RWPE2 (cell line): ENCODE measurements at regions not wholly inside any gene's neighbourhood (a gene's known extent, or its start where the extent isn't known, plus 50 kb on each side); places are given as distances from the start of the nearest gene placed in this dataset.

Experiments used
- ATAC-seq: fragments of 200-7000 bp; cut with Tn5 transposase; 3 replicates; pipeline ENCODE4 v1.9.1; 2021; ENCODE audit warnings: low read depth
- DNase-seq: peaks from one replicate; pipeline ENCODE4 v3.0.0-alpha.2; 2020; ENCODE audit warnings: low spot score
- H3K27ac ChIP-seq: fragments of 450-650 bp; 2 replicates; pipeline ENCODE4 v1.5.1; 2017; ENCODE audit warnings: mild to moderate bottlenecking; ENCODE audit not compliant: poor library complexity, severe bottlenecking
- H3K27me3 ChIP-seq: fragments of 250-450 bp; sonication (Bioruptor Pico); 2 replicates; pipeline ENCODE4 v1.5.1; 2021; ENCODE audit warnings: mild to moderate bottlenecking, moderate library complexity; ENCODE audit not compliant: insufficient read depth, poor library complexity, severe bottlenecking
- H3K36me3 ChIP-seq: fragments of 250-450 bp; sonication (Bioruptor Pico); 2 replicates; pipeline ENCODE4 v1.5.1; 2020; ENCODE audit warnings: low read depth, mild to moderate bottlenecking, moderate library complexity
- H3K4me1 ChIP-seq: fragments of 250-450 bp; sonication (Bioruptor Pico); 2 replicates; pipeline ENCODE4 v1.5.1; 2021; ENCODE audit warnings: mild to moderate bottlenecking, moderate library complexity; ENCODE audit not compliant: insufficient read depth, poor library complexity, severe bottlenecking
- H3K4me3 ChIP-seq: fragments of 250-450 bp; sonication (Bioruptor Pico); 2 replicates; pipeline ENCODE4 v1.5.1; 2021; ENCODE audit warnings: mild to moderate bottlenecking, moderate library complexity; ENCODE audit not compliant: severe bottlenecking
- H3K9me3 ChIP-seq: fragments of 250-450 bp; sonication (Bioruptor Pico); 2 replicates; pipeline ENCODE4 v1.5.1; 2021; ENCODE audit warnings: mild to moderate bottlenecking, moderate library complexity; ENCODE audit not compliant: severe bottlenecking
- TF ChIP-seq, protein P1 (sequence below): fragments of 450-650 bp; IDR thresholded peaks from one replicate; pipeline ENCODE4 v1.5.1; 2017; ENCODE audit warnings: mild to moderate bottlenecking, moderate library complexity; ENCODE audit not compliant: poor library complexity, severe bottlenecking

DNA sequence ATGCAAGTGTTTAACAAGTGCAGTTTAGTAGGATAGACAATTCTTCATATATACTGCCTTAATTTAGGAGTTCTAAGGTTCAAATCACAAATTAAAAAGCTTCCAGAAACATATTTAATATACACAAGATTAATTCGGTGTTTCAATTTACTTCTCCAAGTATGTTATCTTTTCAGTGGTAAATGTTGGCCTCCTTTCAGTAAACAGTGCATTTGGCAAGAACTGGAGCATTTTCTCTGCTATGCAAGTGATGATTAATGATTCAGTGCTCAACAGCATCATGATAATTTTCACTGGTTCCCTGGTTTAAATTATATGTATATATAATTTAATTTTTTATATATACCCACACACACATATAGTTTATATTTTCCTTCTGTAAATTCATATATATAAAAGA, 541.7 kb downstream of the EFNA5 start:
- H3K27me3 ChIP-seq = peaks cover 2% of the 10 kb centered on the region
- no peak for DNase-seq
- ATAC-seq = no peak

DNA sequence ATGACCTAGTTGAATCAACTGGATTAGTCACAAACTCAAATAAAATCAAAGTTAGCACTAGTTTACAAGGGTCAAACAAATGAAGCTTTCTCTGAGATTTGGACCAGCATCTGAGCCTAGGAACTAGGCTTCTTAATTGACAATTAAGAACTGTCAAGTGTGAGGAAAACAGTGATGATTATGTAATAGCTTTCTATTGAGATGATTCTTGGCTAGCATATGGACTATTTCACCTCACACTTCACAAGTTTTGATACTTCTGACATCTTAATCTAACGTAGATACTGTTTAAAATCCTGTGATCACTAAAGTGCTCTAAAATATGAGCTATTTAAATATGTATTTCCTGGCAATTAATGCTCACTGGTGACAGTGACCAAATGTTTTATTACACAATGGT, 542.9 kb downstream of the EFNA5 start:
- Histone ChIP-seq H3K27ac (no peak overlapping the region), H3K9me3 (peaks cover 2% of the 10 kb centered on the region), H3K4me1 (no peaks in the 10 kb centered on the region), H3K4me3 (no peak overlapping the region), H3K27me3 (peaks cover 2% of the 10 kb centered on the region), H3K36me3 (no peaks in the 10 kb centered on the region)
- TF ChIP-seq, protein P1, sequence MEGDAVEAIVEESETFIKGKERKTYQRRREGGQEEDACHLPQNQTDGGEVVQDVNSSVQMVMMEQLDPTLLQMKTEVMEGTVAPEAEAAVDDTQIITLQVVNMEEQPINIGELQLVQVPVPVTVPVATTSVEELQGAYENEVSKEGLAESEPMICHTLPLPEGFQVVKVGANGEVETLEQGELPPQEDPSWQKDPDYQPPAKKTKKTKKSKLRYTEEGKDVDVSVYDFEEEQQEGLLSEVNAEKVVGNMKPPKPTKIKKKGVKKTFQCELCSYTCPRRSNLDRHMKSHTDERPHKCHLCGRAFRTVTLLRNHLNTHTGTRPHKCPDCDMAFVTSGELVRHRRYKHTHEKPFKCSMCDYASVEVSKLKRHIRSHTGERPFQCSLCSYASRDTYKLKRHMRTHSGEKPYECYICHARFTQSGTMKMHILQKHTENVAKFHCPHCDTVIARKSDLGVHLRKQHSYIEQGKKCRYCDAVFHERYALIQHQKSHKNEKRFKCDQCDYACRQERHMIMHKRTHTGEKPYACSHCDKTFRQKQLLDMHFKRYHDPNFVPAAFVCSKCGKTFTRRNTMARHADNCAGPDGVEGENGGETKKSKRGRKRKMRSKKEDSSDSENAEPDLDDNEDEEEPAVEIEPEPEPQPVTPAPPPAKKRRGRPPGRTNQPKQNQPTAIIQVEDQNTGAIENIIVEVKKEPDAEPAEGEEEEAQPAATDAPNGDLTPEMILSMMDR = no peak
- no peak for DNase-seq
- ATAC-seq = no peak

More for the DNA sequence above, 541.7 kb downstream of the EFNA5 start:
- TF ChIP-seq, protein P1 = no peak
- H3K4me3 ChIP-seq = no peak overlapping the region
- H3K36me3 ChIP-seq = no peaks in the 10 kb centered on the region
- peaks cover 2% of the 10 kb centered on the region for H3K9me3 ChIP-seq
- no peaks in the 10 kb centered on the region for H3K4me1 ChIP-seq
- no peak overlapping the region for H3K27ac ChIP-seq

DNA sequence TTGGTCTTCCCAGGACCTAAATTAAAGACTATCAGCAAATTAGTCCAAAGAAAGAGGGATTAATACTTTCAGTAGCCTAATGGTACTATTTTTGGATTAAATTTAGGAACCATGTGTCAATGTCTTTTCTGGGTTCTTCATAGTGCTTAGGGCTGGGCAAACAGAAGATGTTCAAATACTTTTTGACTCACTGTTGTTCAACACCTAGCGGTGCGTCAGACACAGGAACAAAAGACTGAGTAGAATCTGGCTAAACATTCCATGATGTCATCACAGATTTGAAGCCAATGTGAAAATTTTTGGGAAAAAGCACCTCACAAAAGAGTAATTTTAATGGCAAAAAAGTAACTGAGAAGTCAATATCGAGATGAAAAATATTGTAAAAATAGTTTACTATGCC, 544.4 kb downstream of the EFNA5 start:
- H3K4me1 ChIP-seq = no peaks in the 10 kb centered on the region
- no peak overlapping the region for H3K4me3 ChIP-seq
- no peaks in the 10 kb centered on the region for H3K36me3 ChIP-seq
- H3K9me3 ChIP-seq = no peaks in the 10 kb centered on the region
- DNase-seq (no peak), ATAC-seq (peak; percentile 60; the same call in 2 of the 3 replicates)
- H3K27me3 ChIP-seq = peaks cover 2% of the 10 kb centered on the region
- TF ChIP-seq, protein P1 = no peak
- no peak overlapping the region for H3K27ac ChIP-seq

DNA sequence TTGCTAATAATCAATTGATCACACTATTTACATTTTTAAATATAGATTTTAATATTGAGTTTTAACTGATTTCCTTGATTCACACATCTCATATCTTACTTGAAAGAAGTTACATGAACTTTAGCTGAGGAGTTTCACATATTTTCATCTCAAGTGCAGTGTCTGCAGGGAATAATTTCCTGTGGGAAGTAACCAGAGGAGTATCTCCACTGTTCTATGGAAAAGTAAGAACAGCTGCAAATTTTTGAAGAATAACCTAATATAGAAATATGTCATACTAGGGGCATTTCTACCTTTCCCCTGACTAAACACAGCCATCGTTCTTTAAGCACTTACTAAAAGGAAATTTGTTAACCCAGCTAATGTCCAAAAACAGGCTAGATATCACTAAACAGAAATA, 546.4 kb downstream of the EFNA5 start:
- no peak for DNase-seq

DNA sequence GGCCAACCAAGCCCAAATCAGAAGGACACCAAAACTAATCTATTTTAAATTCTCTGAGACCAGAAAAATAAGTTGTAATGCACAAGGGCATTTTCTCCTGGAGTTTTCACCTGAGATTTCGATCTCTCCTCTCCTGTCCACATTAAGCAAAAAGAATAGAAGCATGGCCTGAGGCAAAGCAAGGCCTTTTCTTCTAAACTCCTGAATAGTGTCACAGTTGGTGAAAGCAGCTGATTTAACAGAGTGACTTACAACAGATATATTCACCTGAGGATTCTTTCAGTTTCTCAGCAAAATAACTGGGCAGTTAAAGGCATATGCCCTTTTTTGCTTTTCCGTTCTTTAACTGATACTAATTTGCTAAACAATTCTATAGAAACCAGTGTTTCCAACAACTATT, 547.7 kb downstream of the EFNA5 start:
- no peak for ATAC-seq
- Histone ChIP-seq H3K4me3 (no peak overlapping the region), H3K9me3 (no peaks in the 10 kb centered on the region), H3K4me1 (no peaks in the 10 kb centered on the region), H3K36me3 (no peaks in the 10 kb centered on the region), H3K27me3 (peaks cover 2% of the 10 kb centered on the region), H3K27ac (no peak overlapping the region)
- TF ChIP-seq, protein P1 = no peak
- no peak for DNase-seq

More for the DNA sequence above, 546.4 kb downstream of the EFNA5 start:
- Histone ChIP-seq H3K9me3 (no peaks in the 10 kb centered on the region), H3K27me3 (peaks cover 2% of the 10 kb centered on the region), H3K36me3 (no peaks in the 10 kb centered on the region), H3K4me1 (no peaks in the 10 kb centered on the region), H3K27ac (no peak overlapping the region), H3K4me3 (no peak overlapping the region)
- no peak for ATAC-seq
- TF ChIP-seq, protein P1 = no peak
